Endothelial cell of umbilical vein (primary cell): ENCODE measurements at regions not wholly inside any gene's neighbourhood (a gene's known extent, or its start where the extent isn't known, plus 50 kb on each side); places are given as distances from the start of the nearest gene placed in this dataset.

Experiments
- BruUV-seq: library from RNA; stranded (reverse); fragments of 400-500 nt; replicated peaks from 2 replicates; lab custom pipeline; 2021; lab: Mats Ljungman, UMichigan
- CTCF ChIA-PET: fragments of 300-600, 350-600 bp; sonication (Branson Sonifier 250); formaldehyde crosslinking; loops from one replicate; lab custom pipeline; 2021; ENCODE audit warnings: antibody characterized with exemption, inconsistent platforms; lab: Charles Lee
- POLR2A ChIA-PET: fragments of 300-600, 350-600 bp; sonication (Branson Sonifier 250); formaldehyde crosslinking; loops from one replicate; lab custom pipeline; 2021; ENCODE audit warnings: antibody characterized with exemption, inconsistent platforms; lab: Charles Lee
- DNase-seq: peaks from one replicate; pipeline ENCODE4 v3.0.0-alpha.2; 2011; ENCODE audit warnings: low read depth, low spot score
- FAIRE-seq: peaks from 2 replicates; lab custom pipeline; 2011; peaks lifted over from hg19 to GRCh38; lab: Jason Lieb, UNC
- H2AFZ ChIP-seq: 2 replicates; pipeline ENCODE4 v1.6.0; 2012; ENCODE audit warnings: low read depth, low read length, control low read depth, inconsistent platforms
- H3K27ac ChIP-seq: 2 replicates; pipeline ENCODE4 v1.5.1; 2011; ENCODE audit warnings: low read depth, mild to moderate bottlenecking, control low read depth, low read length, moderate library complexity; ENCODE audit not compliant: insufficient read depth
- H3K27me3 ChIP-seq, 2 experiments: 2 replicates each; pipeline versions ENCODE4 v1.6.0 to v1.6.1; 2011; ENCODE audit warnings: low read length in 2 of 2, mixed read lengths in 1 of 2; ENCODE audit not compliant: control insufficient read depth in 2 of 2, insufficient read depth in 2 of 2
- H3K36me3 ChIP-seq, 2 experiments: 2 replicates in 1 of 2; 3 replicates in 1 of 2; pipeline ENCODE4 v1.5.1; 2011; ENCODE audit warnings: low read length in 2 of 2, mild to moderate bottlenecking in 1 of 2, moderate library complexity in 1 of 2; ENCODE audit not compliant: control insufficient read depth in 2 of 2, insufficient read depth in 2 of 2; ENCODE audit errors: extremely low read depth in 1 of 2
- H3K4me1 ChIP-seq: 3 replicates; pipeline ENCODE4 v1.5.1; 2011; ENCODE audit warnings: mild to moderate bottlenecking, low read length; ENCODE audit not compliant: control insufficient read depth, insufficient read depth; ENCODE audit errors: extremely low read depth
- H3K4me2 ChIP-seq: 2 replicates; pipeline ENCODE4 v1.6.1; 2011; ENCODE audit warnings: low read length, control low read depth, mixed read lengths; ENCODE audit not compliant: insufficient read depth
- H3K4me3 ChIP-seq, 3 experiments: fragments of 200-600 bp in 1 of 3; sonication (generic), shearing (Covaris generic) in 1 of 3; replicated peaks in 1 of 3; 2 replicates each; pipeline ENCODE4 v1.5.1; 2011 to 2016; ENCODE audit warnings: control low read depth in 3 of 3, low read length in 3 of 3, mild to moderate bottlenecking in 2 of 3, inconsistent platforms in 1 of 3, low read depth in 1 of 3, moderate library complexity in 1 of 3; ENCODE audit not compliant: insufficient read depth in 1 of 3
- H3K79me2 ChIP-seq: 2 replicates; pipeline ENCODE4 v1.6.0; 2012; ENCODE audit warnings: low read length, inconsistent platforms; ENCODE audit not compliant: control insufficient read depth, insufficient read depth
- H3K9ac ChIP-seq: replicated peaks from 2 replicates; pipeline ENCODE3; 2011; ENCODE audit warnings: low read length, control low read depth; ENCODE audit not compliant: insufficient read depth; ENCODE audit errors: extremely low read depth
- H3K9me1 ChIP-seq: replicated peaks from 3 replicates; pipeline ENCODE4 v1.6.0; 2011; ENCODE audit warnings: mild to moderate bottlenecking, low read length; ENCODE audit not compliant: control insufficient read depth, insufficient read depth; ENCODE audit errors: extremely low read depth
- H3K9me3 ChIP-seq: replicated peaks from 2 replicates; pipeline ENCODE4 v1.5.1; 2012; ENCODE audit warnings: low read length, inconsistent platforms; ENCODE audit not compliant: control insufficient read depth, insufficient read depth
- H4K20me1 ChIP-seq: replicated peaks from 2 replicates; pipeline ENCODE3; 2011; ENCODE audit warnings: mild to moderate bottlenecking, low read length; ENCODE audit not compliant: control insufficient read depth, insufficient read depth; ENCODE audit errors: extremely low read depth
- EZH2 ChIP-seq: IDR thresholded peaks from 2 replicates; pipeline ENCODE4 v1.6.1; 2012; ENCODE audit warnings: borderline replicate concordance, low read depth, mild to moderate bottlenecking, moderate library complexity, low read length, inconsistent platforms; ENCODE audit not compliant: severe bottlenecking
- FOS ChIP-seq: IDR thresholded peaks from 2 replicates; pipeline ENCODE4 v1.6.1; 2011; ENCODE audit warnings: mild to moderate bottlenecking, low read length, moderate library complexity, borderline replicate concordance; ENCODE audit not compliant: insufficient read depth
- GATA2 ChIP-seq: IDR thresholded peaks from 2 replicates; pipeline ENCODE4 v1.7.0; 2011; ENCODE audit warnings: low read depth, mild to moderate bottlenecking, moderate library complexity, mixed read lengths, low read length; ENCODE audit not compliant: insufficient read length, insufficient read depth
- JUN ChIP-seq: IDR thresholded peaks from 2 replicates; pipeline ENCODE4 v1.6.1; 2011; ENCODE audit warnings: borderline replicate concordance, low read depth; ENCODE audit not compliant: insufficient read length, insufficient read depth
- MYC ChIP-seq: IDR thresholded peaks from one replicate; pipeline ENCODE4 v1.6.1; 2011; ENCODE audit warnings: mild to moderate bottlenecking, low read depth, low read length
- POLR2A ChIP-seq: IDR thresholded peaks from 2 replicates; pipeline ENCODE4 v1.6.1; 2012; ENCODE audit warnings: low read depth, mild to moderate bottlenecking, control low read depth, low read length
- POLR2AphosphoS5 ChIP-seq: IDR thresholded peaks from 2 replicates; pipeline ENCODE4 v1.6.1; 2012; ENCODE audit warnings: low read depth, mild to moderate bottlenecking, control low read depth, low read length, moderate library complexity; ENCODE audit not compliant: insufficient read depth
- dilution Hi-C: fragments of 300-500 bp; cut with MboI; formaldehyde crosslinking; loops from one replicate; pipeline ENCODE4 v1.15.0; 2019; ENCODE audit warnings: low sequenced_read_pairs; ENCODE audit not compliant: extremely low pct_ligation_motif_present
- intact Hi-C: fragments of 100-400 bp; cut with micrococcal nuclease; formaldehyde crosslinking; loops from one replicate; pipeline ENCODE4 v1.10.0; 2022
- TF ChIP-seq, protein P1 (sequence below), 2 donors: IDR thresholded peaks; 1 replicate in 1 of 2; 2 replicates in 1 of 2; pipeline ENCODE4 v1.5.1; 2011; ENCODE audit warnings: low read length in 2 of 2, mild to moderate bottlenecking in 2 of 2, moderate library complexity in 2 of 2, control low read depth in 1 of 2, inconsistent platforms in 1 of 2, low read depth in 1 of 2; ENCODE audit not compliant: insufficient read depth in 1 of 2; ENCODE audit errors: extremely low read depth in 1 of 2
- TF ChIP-seq, protein P2 (sequence below): IDR thresholded peaks from 2 replicates; pipeline ENCODE4 v1.6.1; 2011; ENCODE audit not compliant: insufficient read depth, insufficient read length

DNA sequence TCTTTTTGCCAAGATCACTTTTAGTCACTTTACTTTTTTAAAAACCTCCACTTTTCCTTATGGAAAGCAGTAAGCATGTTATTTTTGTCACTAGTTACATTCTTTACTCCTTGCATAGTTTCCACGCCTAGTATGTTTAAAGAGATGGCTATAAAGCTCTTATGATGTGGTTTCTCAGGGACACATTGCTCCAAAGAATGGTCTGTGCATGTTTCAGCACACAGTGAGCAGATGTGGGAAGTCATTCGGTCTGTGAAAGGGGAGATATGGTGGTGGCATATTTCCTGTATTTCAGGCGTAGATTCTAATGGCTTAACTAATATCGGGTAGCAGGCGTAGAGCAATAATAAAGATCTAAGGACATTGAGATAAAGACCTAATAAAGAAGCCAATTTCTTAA lies 180.7 kb downstream of the SLITRK6 start:
- no peak overlapping the region for H2AFZ ChIP-seq
- CTCF ChIA-PET: no interaction called here
- no peaks in the 10 kb centered on the region for H3K79me2 ChIP-seq
- no peak overlapping the region for H3K27ac ChIP-seq
- intact Hi-C loops: no loop called here
- H3K9me3 ChIP-seq: peaks cover 4% of the 10 kb centered on the region
- no peaks in the 10 kb centered on the region for H3K9me1 ChIP-seq
- TF ChIP-seq FOS (no peak), JUN (no peak), POLR2A (no peak), MYC (no peak), POLR2AphosphoS5 (no peak), GATA2 (no peak), EZH2 (no peak)
- TF ChIP-seq, protein P1, sequence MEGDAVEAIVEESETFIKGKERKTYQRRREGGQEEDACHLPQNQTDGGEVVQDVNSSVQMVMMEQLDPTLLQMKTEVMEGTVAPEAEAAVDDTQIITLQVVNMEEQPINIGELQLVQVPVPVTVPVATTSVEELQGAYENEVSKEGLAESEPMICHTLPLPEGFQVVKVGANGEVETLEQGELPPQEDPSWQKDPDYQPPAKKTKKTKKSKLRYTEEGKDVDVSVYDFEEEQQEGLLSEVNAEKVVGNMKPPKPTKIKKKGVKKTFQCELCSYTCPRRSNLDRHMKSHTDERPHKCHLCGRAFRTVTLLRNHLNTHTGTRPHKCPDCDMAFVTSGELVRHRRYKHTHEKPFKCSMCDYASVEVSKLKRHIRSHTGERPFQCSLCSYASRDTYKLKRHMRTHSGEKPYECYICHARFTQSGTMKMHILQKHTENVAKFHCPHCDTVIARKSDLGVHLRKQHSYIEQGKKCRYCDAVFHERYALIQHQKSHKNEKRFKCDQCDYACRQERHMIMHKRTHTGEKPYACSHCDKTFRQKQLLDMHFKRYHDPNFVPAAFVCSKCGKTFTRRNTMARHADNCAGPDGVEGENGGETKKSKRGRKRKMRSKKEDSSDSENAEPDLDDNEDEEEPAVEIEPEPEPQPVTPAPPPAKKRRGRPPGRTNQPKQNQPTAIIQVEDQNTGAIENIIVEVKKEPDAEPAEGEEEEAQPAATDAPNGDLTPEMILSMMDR (IDR thresholded peaks at IDR 0.05; ENCODE audit: extremely low read depth in 1 of 2, insufficient read depth in 1 of 2, low read depth in 1 of 2, low read length in 2 of 2): no peak
- TF ChIP-seq, protein P2, sequence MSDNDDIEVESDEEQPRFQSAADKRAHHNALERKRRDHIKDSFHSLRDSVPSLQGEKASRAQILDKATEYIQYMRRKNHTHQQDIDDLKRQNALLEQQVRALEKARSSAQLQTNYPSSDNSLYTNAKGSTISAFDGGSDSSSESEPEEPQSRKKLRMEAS: no peak
- dilution Hi-C loops: no loop called here
- H3K4me1 ChIP-seq: no peaks in the 10 kb centered on the region
- DNase-seq (no peak), FAIRE-seq (no peak)
- BruUV-seq: no TSS peak
- H3K4me3 ChIP-seq: no peak overlapping the region
- no peaks in the 10 kb centered on the region for H4K20me1 ChIP-seq
- H3K36me3 ChIP-seq: no peaks in the 10 kb centered on the region
- POLR2A ChIA-PET: no interaction called here
- H3K9ac ChIP-seq: no peak overlapping the region
- no peak overlapping the region for H3K4me2 ChIP-seq
- no peaks in the 10 kb centered on the region for H3K27me3 ChIP-seq
